ENCODE measurements at regions not wholly inside any gene's neighbourhood (a gene's known extent, or its start where the extent isn't known, plus 50 kb on each side); places are given as distances from the start of the nearest gene placed in this dataset.
"Not testable (repeated sequence)": the region's sequence is repeated elsewhere in the genome, so short reads cannot be mapped to it uniquely, and the experiment has no call there.

DNA sequence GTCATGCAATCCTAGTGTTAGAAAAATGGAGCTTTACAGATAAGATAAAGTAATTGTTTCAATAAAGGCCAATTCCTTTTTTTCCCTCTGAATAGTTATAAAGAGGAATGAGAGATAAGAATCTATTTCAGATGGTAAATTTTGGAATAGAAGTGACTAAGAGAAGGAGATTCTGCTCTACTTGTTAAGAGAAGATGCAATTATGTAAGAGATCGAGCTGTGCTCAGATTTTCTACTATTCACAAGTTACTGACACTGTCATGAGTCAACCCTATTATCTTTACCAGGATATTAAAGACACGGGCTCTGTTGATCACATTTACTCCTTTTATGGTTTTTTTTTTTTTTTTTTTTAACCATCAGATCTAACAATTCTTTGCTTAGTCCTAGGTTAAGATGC lies 511.3 kb downstream of the ARL4A start:
- DNase-seq (ENCODE audit: low read depth): peak; percentile 29

DNA sequence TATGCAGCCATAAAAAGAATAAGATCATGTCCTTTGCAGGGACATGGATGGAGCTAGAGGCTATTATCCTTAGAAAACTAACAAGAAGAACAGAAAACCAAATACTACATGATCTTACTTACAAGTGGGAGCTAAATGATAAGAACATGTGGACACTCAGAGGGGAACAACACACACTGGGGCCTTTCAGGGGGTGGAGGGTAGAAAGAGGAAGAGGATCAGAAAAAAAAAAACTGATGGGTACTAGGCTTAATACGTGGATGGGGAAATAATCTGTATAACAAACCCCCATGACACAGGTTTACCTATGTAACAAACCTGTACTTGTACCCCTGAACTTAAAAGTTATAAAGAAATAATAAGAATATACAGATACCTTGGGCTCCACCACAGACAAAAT lies 514.2 kb downstream of the ARL4A start:
- DNase-seq (ENCODE audit: low read depth): no peak

DNA sequence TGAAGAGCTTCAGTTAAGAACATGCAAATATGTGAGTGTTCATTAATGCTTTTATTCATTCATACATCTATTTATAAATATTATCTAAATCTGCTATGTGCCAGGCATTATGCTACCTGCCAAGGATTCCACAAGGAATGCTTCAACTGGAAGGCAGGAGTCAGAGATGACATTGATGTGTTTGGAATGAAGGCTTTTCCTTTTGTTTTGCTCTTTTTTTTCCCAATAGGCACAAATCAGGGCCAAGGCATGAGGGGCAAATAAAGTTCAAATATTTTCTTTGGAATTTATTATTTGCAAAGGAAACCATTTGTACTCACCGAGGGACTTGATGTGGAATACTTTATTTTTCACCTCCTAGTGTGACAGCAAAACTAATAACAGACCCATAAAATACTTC lies 530.3 kb downstream of the ARL4A start:
- no peak for DNase-seq (ENCODE audit: low read depth)

DNA sequence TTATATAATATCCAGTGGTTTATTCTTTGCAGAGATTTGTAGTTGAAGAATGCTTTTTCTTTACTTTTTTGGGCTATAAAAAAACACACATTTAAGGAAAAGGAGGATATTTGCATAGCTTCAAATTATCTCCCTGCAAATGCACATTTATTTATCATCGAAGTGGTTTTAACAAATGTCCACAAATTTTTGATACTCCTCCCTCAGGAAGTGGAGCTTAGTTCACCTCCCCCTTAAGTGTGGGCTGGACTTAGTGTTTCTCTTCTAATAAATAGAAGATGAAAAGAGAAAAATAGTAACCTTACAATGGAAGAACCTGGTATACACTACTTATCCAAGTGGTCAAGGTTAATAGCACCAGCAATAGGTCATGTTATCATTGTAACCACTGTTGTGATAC lies 537.6 kb downstream of the ARL4A start:
- DNase-seq (ENCODE audit: low read depth): no peak

DNA sequence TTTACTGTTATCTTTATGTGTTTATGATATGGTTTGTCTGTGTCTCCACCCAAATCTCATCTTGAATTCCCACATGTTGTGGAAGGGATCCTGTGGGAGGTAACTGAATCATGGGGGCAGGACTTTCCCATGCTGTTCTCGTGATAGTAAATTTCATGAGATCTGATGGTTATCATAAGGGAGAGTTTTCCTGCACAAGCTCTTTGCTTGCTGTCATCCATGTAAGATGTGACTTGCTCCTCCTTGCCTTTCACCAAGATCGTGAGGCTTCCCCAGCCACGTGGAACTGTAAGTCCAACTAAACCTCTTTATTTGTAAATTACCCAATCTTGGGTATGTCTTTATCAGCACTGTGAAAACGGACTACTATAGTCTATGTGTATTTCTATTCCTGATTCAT lies 539.0 kb downstream of the ARL4A start:
- no peak for DNase-seq (ENCODE audit: low read depth)

DNA sequence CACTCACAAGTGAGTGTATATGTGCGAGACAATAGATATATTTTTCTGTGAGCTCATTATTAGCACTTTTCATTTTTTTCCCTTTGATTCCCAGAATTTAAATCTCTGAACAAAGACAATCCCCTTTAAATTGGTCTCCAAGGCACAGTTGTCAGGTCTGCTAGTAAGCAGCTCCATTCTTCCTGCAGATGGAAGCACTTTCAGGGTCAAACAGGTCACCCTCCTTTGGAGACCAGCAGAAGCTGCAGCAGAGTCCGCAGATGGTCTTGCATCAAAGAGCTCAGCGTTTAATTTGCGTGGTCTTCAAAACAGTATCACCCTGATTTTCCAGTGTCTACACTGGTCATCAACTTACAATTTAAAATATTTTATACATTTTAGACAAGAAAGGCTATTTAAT lies 543.8 kb downstream of the ARL4A start:
- no peak for DNase-seq (ENCODE audit: low read depth)

DNA sequence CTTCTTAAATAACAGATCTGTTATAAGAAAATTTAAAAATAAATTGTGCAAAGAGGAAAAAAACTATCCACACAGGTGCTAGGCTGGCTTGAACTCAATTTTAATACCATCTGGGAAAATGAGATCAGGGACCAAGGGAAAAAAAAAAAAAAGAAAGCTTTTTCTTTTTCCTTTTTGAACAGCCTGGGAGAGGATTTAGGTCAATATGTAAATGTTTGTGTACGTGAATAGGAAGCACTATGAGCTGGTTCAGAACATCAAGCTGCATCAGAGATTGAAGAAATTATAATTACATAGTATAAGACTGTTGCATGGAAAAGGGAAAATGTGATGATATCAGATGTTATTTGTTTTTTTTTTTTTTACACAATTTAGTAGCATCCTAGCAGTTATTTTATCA lies 548.0 kb downstream of the ARL4A start:
- no peak for DNase-seq (ENCODE audit: low read depth)

DNA sequence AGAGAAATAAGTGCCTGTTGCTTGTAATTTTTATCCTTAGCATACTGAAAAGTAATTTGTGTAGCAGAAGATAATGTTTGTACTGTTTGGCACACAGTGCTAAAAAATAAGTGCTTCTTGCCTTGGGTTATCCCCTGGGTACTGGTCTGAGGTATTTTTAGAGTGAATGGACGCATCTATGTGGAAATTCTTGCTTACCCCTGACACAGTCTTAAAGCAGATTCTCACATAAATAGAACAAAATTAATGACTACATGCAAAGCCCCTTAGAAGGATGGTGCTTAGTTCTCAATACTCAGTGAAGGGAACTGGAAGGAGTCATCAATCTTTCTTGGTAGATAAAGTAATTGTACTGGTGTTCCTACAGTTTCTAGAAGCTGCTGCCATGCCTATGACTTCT lies 548.6 kb downstream of the ARL4A start:
- no peak for DNase-seq (ENCODE audit: low read depth)

DNA sequence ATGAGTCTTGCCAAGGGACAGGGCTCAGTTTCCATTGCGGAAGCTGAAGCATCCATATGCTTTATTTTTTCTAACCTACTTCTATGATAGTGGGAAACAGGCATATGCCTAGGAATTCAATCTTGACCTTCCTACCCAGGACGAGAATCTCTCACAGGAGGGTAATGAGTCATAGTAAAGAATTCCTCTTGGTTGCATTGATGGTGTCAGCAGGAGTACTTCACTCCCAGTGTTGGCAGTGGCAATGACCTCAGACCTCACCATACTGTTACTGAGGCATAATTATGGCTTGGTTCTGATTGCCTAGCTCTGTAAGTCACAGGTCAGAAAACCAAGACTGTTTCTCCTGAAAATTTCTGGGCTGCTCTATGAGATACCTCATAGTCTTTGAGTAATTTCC lies 552.9 kb downstream of the ARL4A start:
- peak; percentile 18 for DNase-seq (ENCODE audit: low read depth)

DNA sequence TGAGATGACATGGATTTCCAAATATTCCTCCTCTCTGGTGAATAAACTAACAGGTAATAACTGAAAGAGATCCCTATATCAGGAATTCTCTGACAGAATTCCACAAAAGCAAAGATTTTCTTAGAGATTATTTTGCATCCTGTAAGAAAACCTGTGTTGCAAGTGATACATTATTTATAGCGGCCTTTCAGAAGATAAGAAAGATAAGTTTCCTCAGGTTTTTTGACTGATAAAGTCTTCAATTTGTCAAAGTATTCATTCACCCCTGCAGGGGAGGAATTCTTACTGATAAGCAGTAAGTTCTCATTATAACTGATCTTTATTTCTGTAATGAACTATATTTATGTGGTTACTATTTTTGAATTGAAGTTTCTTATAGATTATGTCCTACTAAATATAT lies 554.0 kb downstream of the ARL4A start:
- no peak for DNase-seq (ENCODE audit: low read depth)

DNA sequence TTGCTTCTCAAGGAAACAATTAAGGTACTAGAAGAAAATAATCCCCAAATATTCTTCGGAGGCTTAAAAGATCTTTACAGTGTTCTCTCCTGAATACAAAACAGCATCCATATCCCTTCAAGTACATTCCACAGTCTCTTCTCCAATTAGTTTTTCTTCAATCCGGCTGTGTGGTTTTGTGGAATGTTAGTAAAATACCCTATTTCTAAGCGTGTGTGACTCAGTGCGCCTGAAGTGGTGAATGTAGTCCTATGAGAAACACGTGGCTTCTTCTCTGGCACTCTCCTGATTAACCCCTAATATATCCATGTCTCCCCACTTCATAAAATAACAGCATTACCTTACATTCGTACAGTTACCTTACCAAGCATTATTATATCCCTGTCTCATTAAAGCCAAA lies 570.2 kb downstream of the ARL4A start:
- DNase-seq (ENCODE audit: low read depth): peak; percentile 21

DNA sequence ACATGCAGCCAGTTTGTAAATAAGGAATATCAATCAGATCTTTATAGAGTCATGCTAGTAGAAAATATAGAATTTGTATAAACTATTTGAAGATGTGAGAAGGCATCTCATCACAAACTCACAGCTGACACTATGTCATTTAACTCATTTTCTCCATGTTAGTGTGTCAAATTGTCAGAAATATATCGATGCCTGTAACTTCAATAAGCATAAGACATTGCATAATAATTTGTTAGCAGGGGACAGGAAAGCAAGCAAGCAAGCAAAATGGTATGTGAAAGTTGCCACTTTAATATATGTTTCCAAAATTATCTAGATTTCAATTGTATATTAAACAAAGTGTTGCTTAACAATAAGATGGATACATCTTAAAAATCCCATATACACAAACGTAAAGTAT lies 571.0 kb downstream of the ARL4A start:
- DNase-seq (ENCODE audit: low read depth): no peak

DNA sequence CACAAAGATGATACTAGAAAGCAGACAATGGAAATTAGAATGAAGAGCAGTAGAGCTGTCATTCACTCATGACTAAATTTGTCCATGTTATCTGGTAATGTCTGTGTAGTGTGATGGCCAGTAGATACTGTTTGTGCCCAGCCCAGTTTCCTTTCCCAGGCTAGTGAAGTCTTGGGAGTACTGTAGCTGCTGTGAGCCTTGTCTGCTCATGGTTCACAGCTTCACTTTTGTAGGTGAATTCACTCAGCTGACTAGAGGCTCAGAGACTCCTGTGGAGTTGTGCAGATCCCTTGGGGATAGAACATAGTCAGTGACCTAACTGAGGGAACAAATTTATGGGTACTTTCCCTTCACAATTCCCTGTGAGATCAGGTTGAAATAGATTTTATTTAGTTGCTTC lies 572.5 kb downstream of the ARL4A start:
- DNase-seq (ENCODE audit: low read depth): no peak

DNA sequence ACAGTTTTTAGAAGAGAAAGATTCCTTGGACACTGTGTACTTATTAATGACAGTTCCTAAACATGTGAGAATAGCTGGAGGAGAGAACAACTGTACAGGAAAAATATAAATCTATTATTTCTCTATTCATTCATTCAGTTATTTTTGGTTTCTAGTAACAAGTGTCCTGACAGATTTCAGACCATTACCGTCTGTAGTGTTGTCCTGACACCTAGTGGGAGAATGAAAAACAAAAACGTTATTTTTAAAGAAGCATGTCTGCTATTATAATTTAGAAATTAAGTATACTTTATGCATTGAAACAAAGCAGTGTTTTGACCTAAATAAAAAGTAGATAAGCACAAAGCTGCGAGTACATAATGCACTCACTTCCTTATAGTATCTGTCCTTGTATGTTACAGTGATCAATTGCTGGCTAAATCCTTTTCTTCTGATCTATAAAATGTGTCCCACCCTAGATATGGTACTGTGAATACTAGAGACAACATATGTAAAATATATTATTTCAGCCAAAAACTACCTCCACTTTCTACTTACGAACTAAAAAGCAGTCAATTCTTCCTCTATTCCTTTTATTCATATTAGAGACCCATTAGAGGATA lies 575.6 kb downstream of the ARL4A start:
- DNase-seq (ENCODE audit: low read depth): peak; percentile 38

DNA sequence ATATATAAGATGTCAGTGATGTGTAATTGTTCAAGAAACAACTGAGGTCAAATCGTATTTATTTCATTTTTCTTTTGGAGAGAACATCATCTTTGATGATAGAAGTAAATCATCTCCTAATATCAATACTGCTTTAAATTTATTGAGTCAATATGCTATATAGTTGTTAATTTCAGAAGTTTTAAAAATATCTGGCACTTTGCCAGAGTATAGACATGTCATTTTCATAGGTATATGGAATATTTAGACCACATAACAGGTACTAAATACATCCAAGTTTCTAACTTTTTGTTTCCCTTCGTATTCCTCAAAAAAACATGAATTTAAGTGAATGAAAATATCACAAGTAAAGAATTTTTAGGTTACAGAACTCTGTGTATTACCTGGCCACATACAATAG lies 577.8 kb downstream of the ARL4A start:
- DNase-seq (ENCODE audit: low read depth): no peak

DNA sequence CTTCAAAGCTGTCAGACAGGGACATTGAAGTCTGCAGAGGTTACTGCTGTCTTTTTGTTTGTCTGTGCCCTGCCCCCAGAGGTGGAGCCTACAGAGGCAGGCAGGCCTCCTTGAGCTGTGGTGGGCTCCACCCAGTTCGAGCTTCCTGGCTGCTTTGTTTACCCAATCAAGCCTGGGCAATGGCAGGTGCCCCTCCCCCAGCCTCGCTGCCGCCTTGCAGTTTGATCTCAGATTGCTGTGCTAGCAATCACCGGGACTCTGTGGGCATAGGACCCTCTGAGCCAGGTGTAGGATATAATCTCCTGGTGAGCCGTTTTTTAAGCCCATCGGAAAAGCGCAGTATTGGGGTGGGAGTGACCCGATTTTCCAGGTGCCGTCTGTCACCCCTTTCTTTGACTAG lies 586.8 kb downstream of the ARL4A start:
- DNase-seq (ENCODE audit: low read depth): not testable (repeated sequence)

DNA sequence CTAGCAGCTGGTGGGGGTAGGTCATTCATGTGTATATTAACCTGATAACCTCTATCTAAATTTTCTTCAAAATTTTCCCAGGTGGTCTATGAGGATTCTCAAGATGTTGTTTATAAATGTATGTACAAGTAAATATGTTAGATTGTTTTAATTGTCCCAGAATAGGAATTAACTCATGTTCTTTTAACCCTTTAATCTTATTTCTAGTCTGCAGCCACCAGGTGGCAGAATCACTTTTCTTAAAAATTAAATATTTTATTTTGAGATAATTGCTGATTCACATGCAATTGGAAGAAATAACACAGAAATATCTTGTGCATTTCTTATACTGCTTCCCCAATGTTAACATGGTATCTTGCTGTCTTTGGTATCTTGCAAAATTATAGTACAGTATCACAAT lies 589.5 kb downstream of the ARL4A start:
- DNase-seq (ENCODE audit: low read depth): no peak

DNA sequence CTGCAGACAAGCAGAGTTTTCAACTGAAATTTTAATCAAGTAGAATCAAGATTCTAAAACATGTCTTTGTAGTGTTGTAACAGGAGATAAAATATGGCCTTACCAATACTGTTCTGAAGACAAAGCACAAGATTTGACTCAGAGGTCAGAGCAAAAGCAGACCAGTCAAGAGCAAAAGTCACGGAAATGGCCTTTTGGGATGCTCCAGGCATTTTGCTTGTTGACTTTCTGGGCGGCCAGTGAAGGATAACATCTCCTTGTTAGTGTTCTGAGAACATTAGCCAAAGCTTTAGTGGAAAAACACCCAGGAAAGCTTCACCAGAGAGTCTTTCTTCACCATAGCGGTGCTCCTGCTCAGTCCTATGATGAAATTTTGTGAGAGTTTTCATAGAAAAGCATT lies 590.6 kb downstream of the ARL4A start:
- DNase-seq (ENCODE audit: low read depth): no peak

DNA sequence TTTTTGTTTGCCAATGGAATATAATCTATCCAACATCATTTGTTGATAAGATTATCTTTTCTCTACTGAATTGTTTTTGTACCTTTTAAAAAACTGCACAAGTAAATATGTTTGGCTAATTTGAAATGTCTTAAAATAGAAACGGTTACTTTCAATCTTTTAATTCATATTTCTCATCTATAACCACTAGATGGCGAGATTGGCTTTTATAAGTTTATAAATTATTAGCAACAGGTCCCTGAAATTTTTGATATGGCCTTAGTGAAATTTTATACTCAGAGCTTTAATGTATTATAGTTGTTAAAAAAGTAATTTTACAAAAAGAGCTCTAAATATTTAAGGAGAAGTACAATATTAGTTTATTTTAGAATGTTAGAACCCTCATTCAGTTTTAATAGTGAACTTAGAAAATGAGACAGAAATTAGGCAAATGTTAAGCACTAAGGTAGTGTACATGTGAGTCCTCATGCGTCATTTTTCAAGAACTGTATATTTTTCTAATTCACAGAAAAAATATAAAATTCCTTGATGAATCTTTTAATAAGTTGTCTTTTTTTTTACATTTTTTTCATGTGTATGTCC lies 592.5 kb downstream of the ARL4A start:
- peak; percentile 15 for DNase-seq (ENCODE audit: low read depth)

DNA sequence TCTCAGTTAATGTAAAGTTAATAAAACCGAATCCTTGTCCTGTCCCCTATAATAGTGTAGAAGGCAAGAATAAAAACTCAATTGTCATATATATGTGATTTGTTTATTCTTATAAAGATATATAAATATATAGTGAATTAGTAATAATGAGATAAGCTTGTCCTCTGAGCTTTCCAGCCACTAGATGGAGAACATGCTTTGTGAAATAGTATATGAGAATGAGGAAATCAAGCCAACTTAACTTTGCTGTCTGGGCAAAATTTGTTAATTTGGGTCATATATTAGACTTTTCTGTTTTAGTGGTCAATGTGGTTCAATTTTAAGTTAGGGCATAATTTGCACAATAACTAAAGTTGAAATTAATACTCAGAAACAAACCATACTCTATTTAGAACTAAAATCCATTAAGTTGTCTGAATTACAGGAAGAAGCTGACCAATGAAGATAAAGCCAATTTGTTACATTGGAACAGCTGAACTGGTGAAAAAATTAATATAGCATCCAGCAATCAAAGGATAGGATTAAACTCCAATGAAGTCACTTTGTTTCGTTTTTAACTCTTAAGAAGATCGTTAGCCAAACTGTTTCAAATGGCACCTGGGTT lies 595.0 kb downstream of the ARL4A start:
- DNase-seq (ENCODE audit: low read depth): peak; percentile 7

DNA sequence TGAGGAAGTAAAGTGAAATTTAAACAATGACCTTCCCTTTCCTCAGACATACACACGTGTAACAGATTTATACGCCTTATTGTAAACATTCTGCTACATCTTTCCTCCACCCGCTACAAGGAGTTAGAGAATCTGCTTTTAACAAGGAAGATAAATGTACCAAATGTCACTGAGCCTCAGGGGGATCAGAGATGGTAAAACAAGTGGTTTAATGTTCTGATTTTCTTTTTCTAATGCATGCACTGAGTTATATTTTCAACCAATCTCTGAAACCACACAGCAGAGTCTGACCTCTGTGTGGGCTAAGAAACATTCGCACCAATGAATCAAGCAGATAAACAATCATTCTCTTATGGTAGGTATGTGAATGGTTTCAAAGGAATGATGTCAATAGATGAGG lies 599.5 kb downstream of the ARL4A start:
- no peak for DNase-seq (ENCODE audit: low read depth)

DNA sequence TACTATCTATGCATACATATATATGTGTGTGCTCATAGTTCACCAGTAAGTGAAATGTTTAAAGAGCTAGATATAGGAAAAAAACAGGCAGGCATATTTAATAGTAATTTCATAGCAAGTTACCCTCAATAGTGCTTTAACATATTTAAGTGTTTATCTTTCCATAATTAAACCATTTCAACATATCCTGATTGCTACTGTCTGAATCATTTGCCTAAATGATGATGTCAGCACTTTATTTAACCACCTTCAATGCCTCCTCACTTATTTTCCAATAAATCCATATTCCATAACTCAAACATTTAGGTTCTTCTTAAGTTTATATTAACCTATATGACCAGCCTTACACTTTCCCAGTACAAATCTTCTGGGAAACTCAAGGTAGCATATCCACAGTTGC lies 601.1 kb downstream of the ARL4A start:
- DNase-seq (ENCODE audit: low read depth): no peak

DNA sequence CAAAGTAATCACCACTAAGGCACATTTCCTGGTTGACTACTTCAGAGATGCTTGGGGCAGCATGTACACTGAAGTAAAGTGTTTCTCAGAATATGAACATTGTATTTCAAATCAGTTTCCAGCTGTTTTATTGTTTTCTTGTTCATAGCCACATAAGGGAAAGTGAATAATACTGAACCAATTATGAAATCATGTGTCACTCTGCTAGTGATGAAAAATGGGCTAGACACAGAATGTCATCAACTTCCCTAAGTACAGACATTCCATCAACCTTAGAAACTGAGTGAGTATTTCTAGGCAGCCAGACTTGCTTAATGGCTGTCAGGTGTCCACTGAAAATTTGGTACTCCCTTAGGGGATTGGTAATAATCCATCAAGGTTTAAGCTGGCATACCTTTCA lies 603.5 kb downstream of the ARL4A start:
- DNase-seq (ENCODE audit: low read depth): no peak
